Motor neuron (in vitro differentiated cells): ENCODE measurements at regions not wholly inside any gene's neighbourhood (a gene's known extent, or its start where the extent isn't known, plus 50 kb on each side); places are given as distances from the start of the nearest gene placed in this dataset.
A peak's percentile ranks its signal among the peaks of the same experiment; 100 is the strongest.
"Not testable (repeated sequence)": the region's sequence is repeated elsewhere in the genome, so short reads cannot be mapped to it uniquely, and the experiment has no call there.

Source experiments
- ATAC-seq, 8 experiments: fragments of 200-7000 bp; cut with Tn5 transposase; replicated peaks in 6 of 8; 2 replicates each; pipeline ENCODE4 v1.8.0; 2021; ENCODE audit warnings: mild to moderate bottlenecking in 8 of 8, moderate library complexity in 8 of 8
- H3K27ac ChIP-seq, 2 donors: fragments of 250-450 bp; sonication (Bioruptor Pico); 2 replicates each; pipeline ENCODE4 v1.9.0; 2021; ENCODE audit warnings: antibody characterized with exemption in 2 of 2, mild to moderate bottlenecking in 2 of 2, moderate library complexity in 1 of 2
- H3K4me1 ChIP-seq, 2 donors: fragments of 250-450 bp; sonication (Bioruptor Pico); replicated peaks in 1 of 2; 2 replicates each; pipeline ENCODE4 v1.6.1; 2021; ENCODE audit warnings: antibody characterized with exemption in 2 of 2, mild to moderate bottlenecking in 2 of 2, moderate library complexity in 1 of 2
- H3K4me3 ChIP-seq, 5 donors: fragments of 250-450 bp; sonication (Bioruptor Pico); 2 replicates each; pipeline ENCODE4 v1.9.0; 2021; ENCODE audit warnings: antibody characterized with exemption in 5 of 5, mild to moderate bottlenecking in 5 of 5, moderate library complexity in 4 of 5
- WGBS, 10 experiments: fragments of 450-650 bp; shearing (Covaris generic); methylation state at CpG; one replicate each; pipeline ENCODE4 v1.0.0; 2022; 5-methylcytosine and 5-hydroxymethylcytosine counted together
- in situ Hi-C, 9 experiments: fragments of 400-800 bp; cut with MboI; loops; one replicate each; pipeline ENCODE4 v1.15.0; 2021; ENCODE audit warnings: low sequenced_read_pairs in 9 of 9, low pct_unique_long_range_greater_than_20kb in 2 of 9; ENCODE audit not compliant: unreplicated experiment in 9 of 9

DNA sequence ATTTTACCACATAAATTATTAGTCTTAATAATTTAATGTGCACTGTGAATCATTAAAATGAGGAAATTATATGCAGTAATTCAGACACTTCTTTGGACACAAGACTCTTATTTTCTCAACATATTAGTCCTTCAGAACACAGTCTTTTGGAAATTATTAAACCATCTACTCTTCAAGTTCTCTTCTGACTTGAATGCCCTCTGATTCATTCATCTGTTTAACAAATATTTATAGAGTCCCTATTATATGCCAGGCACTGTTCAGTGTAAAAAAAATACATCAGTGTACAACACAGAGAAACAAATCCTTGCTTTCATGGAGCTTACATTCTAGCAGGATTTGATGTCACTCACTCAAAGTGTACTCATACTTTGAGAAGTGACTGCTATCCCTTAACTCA lies 163.4 kb upstream of the IL12B start:
- in situ Hi-C loops = no loop called here
- no peak for ATAC-seq
- peaks cover 7 to 10% of the 10 kb centered on the region in 2 donors for H3K4me1 ChIP-seq
- no peak overlapping the region for H3K27ac ChIP-seq
- H3K4me3 ChIP-seq = no peak overlapping the region

DNA sequence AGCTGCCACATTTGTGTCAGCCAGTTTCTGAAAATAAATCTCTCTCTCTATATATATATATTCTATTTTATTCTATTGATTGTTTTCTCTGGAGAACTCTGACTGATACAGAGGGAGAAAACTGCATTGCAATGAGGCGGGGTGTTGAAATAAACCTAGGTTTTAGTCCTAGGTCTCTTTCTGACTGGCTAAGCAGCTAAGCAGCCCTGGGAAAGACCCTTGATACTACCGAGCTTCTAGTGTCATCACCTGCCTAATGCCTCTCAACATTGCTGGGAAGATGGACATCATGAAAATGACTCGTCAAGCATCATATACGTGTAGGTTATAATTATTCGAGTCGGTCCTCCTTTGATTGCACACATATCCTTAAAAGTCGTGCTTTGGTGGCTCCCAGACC lies 166.5 kb upstream of the IL12B start:
- peaks cover 7 to 10% of the 10 kb centered on the region in 2 donors for H3K4me1 ChIP-seq
- peak overlapping the region in 1 of 2 donors; percentile 59 for H3K27ac ChIP-seq
- in situ Hi-C loops = no loop called here
- no peak overlapping the region for H3K4me3 ChIP-seq
- WGBS, 10 experiments = 44 to 100% (median 85%) methylated on average over 1 to 6 of the region's 7 CpGs; no CpG with 5 or more reads in 2 of the 10 experiments
- ATAC-seq = no peak

GRCh38 chr5:159497221-159497620 lies 166.9 kb upstream of the IL12B start:
- Histone ChIP-seq H3K27ac (peak overlapping the region; percentile 40 to 59), H3K4me3 (no peak overlapping the region), H3K4me1 (peaks cover 7 to 10% of the 10 kb centered on the region in 2 donors)
- in situ Hi-C loops = no loop called here
- ATAC-seq = peak in 5 of 8 experiments; percentile 35 to 97 (median 63)
- 40 to 53% methylated on average over 1 to 2 of the region's 2 CpGs; no CpG with 5 or more reads in 8 of the 10 experiments for WGBS, 10 experiments

GRCh38 chr5:159498630-159499029 lies 168.3 kb upstream of the IL12B start:
- no peak overlapping the region for H3K4me3 ChIP-seq
- ATAC-seq = no peak
- H3K27ac ChIP-seq = no peak overlapping the region
- peaks cover 7 to 10% of the 10 kb centered on the region in 2 donors for H3K4me1 ChIP-seq
- in situ Hi-C loops = no loop called here

GRCh38 chr5:159502116-159502515 lies 171.8 kb upstream of the IL12B start:
- H3K27ac ChIP-seq, H3K4me3 ChIP-seq, in situ Hi-C loops, ATAC-seq: not testable (repeated sequence)
- peaks cover 20 to 21% of the 10 kb centered on the region in 2 donors for H3K4me1 ChIP-seq
- no CpG with 5 or more reads among the region's 4 CpGs for WGBS, 10 experiments

- 40 to 100% (median 80%) methylated on average over 1 to 4 of the region's 4 CpGs; no CpG with 5 or more reads in 3 of the 10 experiments for WGBS, 10 experiments
- ATAC-seq = no peak
- in situ Hi-C loops = no loop called here
- no peak overlapping the region for H3K4me3 ChIP-seq
- peaks cover 13 to 14% of the 10 kb centered on the region in 2 donors for H3K4me1 ChIP-seq
- no peak overlapping the region for H3K27ac ChIP-seq
Observed at GRCh38 chr5:159503236-159503635, 172.9 kb upstream of the IL12B start.

DNA sequence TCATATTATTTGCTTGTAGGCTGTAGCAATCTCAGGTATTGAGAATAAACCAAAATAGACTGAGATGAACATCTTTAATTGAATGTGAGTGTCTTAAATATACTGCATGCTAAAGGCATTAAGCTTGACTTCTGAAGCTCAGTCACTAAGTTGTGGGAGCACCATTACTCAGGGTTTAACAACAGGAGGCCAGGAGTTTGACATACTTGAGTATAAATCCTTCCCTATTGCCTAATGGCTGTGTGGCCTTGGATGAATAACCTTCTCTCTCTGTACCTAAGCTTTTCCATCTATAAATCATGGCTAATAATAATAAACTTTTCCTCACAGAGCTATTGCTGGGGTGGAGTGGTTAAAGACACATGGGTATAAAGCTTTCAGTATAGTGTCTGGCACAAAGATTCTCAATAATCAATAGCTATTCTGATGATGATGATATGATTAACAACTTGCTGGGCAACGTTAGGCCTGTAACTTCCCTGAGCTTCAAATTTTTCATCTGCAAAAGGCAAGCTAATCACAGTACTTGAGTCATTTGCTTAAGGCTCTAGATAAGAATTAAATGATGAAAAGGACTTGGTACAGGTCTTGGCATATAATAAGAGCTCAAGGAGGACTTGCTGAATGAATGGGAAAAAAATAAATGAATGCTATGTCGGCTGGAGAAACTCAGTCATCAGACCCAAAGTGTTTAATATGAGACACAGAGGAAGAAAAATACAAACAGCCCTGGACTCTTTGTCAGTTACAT lies 174.0 kb upstream of the IL12B start:
- H3K27ac ChIP-seq = peak overlapping the region in 1 of 2 donors; percentile 23
- H3K4me3 ChIP-seq = no peak overlapping the region
- 5 to 83% (median 20%) methylated on average over 1 to 2 of the region's 2 CpGs; no CpG with 5 or more reads in 3 of the 10 experiments for WGBS, 10 experiments
- in situ Hi-C loops = no loop called here
- peaks cover 13 to 14% of the 10 kb centered on the region in 2 donors for H3K4me1 ChIP-seq
- ATAC-seq = peak in 1 of 8 experiments; percentile 10

GRCh38 chr5:159504857-159505304 lies 174.6 kb upstream of the IL12B start:
- in situ Hi-C loops = no loop called here
- WGBS, 10 experiments = 6 to 80% (median 46%) methylated on average over 1 to 7 of the region's 7 CpGs; no CpG with 5 or more reads in 2 of the 10 experiments
- Histone ChIP-seq H3K4me3 (no peak overlapping the region), H3K27ac (peak overlapping the region in 1 of 2 donors; percentile 23), H3K4me1 (peaks cover 13 to 14% of the 10 kb centered on the region in 2 donors)
- peak in 7 of 8 experiments; percentile 87 to 96 (median 93) for ATAC-seq

GRCh38 chr5:159507055-159507454 lies 176.8 kb upstream of the IL12B start:
- WGBS, 10 experiments = 0 to 100% (median 79%) methylated on average over 1 to 2 of the region's 2 CpGs
- ATAC-seq = no peak
- in situ Hi-C loops = no loop called here
- H3K4me3 ChIP-seq = no peak overlapping the region
- H3K4me1 ChIP-seq = peaks cover 16 to 21% of the 10 kb centered on the region in 2 donors
- H3K27ac ChIP-seq = no peak overlapping the region

DNA sequence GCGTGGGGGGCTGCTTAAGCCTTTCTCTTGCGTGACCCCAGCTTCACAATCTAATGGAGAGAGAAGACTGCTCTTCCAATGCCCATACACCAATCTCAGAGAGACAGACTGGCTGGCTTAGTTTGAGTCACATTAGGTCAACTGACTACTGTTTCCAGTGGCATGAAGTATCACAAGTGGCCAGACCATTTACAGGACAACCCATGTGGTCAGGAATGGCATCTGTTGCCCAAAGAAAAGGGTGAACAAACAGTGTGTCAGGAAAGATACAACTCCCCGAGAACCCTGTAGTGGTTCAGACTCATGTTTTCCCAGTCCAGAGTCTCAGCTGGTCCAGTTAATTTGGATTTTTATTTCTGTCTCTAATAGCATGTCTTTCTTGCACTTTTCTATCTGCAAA lies 177.4 kb upstream of the IL12B start:
- H3K4me1 ChIP-seq = peaks cover 16 to 21% of the 10 kb centered on the region in 2 donors
- H3K27ac ChIP-seq = no peak overlapping the region
- no peak overlapping the region for H3K4me3 ChIP-seq
- in situ Hi-C loops = no loop called here
- WGBS, 10 experiments = 83 to 100% (median 97%) methylated on average over 1 to 3 of the region's 3 CpGs; no CpG with 5 or more reads in 2 of the 10 experiments
- ATAC-seq = no peak

- no peak for ATAC-seq
- 0 to 100% (median 87%) methylated on average over 1 to 5 of the region's 5 CpGs for WGBS, 10 experiments
- H3K4me1 ChIP-seq = peaks cover 16 to 21% of the 10 kb centered on the region in 2 donors
- in situ Hi-C loops = no loop called here
- no peak overlapping the region for H3K4me3 ChIP-seq
- no peak overlapping the region for H3K27ac ChIP-seq
Observed at GRCh38 chr5:159508344-159508743, 178.1 kb upstream of the IL12B start.

- ATAC-seq = no peak
Observed at GRCh38 chr5:159509002-159509660, 178.8 kb upstream of the IL12B start.

GRCh38 chr5:159510282-159510681 lies 180.0 kb upstream of the IL12B start:
- Histone ChIP-seq H3K27ac (no peak overlapping the region), H3K4me3 (no peak overlapping the region), H3K4me1 (peaks cover 15 to 17% of the 10 kb centered on the region in 2 donors)
- in situ Hi-C loops = no loop called here
- ATAC-seq = peak; percentile 78 to 98 (median 85)
- 23 to 30% (median 30%) methylated on average over 2 to 3 of the region's 3 CpGs; no CpG with 5 or more reads in 7 of the 10 experiments for WGBS, 10 experiments

More at GRCh38 chr5:159509002-159509660, 178.8 kb upstream of the IL12B start:
- H3K4me3 ChIP-seq = no peak overlapping the region
- 36 to 100% (median 83%) methylated on average over 1 to 6 of the region's 7 CpGs for WGBS, 10 experiments
- in situ Hi-C loops = no loop called here
- H3K27ac ChIP-seq = no peak overlapping the region
- peaks cover 18 to 19% of the 10 kb centered on the region in 2 donors for H3K4me1 ChIP-seq
